Breast epithelium (tissue), 4 donors: ENCODE measurements at regions not wholly inside any gene's neighbourhood (a gene's known extent, or its start where the extent isn't known, plus 50 kb on each side); places are given as distances from the start of the nearest gene placed in this dataset.

Experiments used
- DNase-seq, 2 donors: peaks; one replicate each; pipeline ENCODE4 v3.0.0-alpha.2; 2019; ENCODE audit warnings: low spot score in 2 of 2
- H3K27ac ChIP-seq, 2 donors: fragments of 200-600 bp; sonication (generic) in 1 of 2; one replicate each; pipeline ENCODE4 v1.5.1; 2016 to 2019; ENCODE audit warnings: mild to moderate bottlenecking in 1 of 2
- H3K27me3 ChIP-seq, 2 donors: fragments of 200-600 bp; sonication (generic) in 1 of 2; one replicate each; pipeline versions ENCODE4 v1.5.1 to v1.6.0; 2017 to 2019; ENCODE audit warnings: control low read depth in 1 of 2, mild to moderate bottlenecking in 1 of 2
- H3K36me3 ChIP-seq: fragments of 200-600 bp; one replicate; pipeline ENCODE4 v1.5.1; 2019
- H3K4me1 ChIP-seq, 2 donors: fragments of 200-600 bp; sonication (generic); one replicate each; pipeline ENCODE4 v1.5.1; 2016 to 2019; ENCODE audit warnings: control low read depth in 1 of 2
- H3K4me3 ChIP-seq, 3 donors: fragments of 200-600 bp; sonication (generic); 1 replicate in 2 of 3; 2 replicates in 1 of 3; pipeline ENCODE4 v1.5.1; 2016 to 2019; ENCODE audit warnings: mild to moderate bottlenecking in 3 of 3, moderate library complexity in 2 of 3
- H3K9me3 ChIP-seq, 2 donors: fragments of 200-600 bp; sonication (generic) in 1 of 2; one replicate each; pipeline ENCODE4 v1.5.1; 2016 to 2019; ENCODE audit warnings: control low read depth in 1 of 2
- POLR2A ChIP-seq: fragments of 450-650 bp; IDR thresholded peaks from one replicate; pipeline ENCODE4 v1.6.1; 2016; ENCODE audit warnings: antibody characterized with exemption, mild to moderate bottlenecking, moderate library complexity
- POLR2AphosphoS5 ChIP-seq, 3 donors: sonication (generic); formaldehyde crosslinking; IDR thresholded peaks; one replicate each; pipeline ENCODE4 v1.6.1; 2017; ENCODE audit warnings: antibody characterized with exemption in 3 of 3
- intact Hi-C: fragments of 100-400 bp; cut with DNase I; formaldehyde crosslinking; loops from one replicate; pipeline ENCODE4 v1.15.1; 2023; ENCODE audit warnings: low total_unique reads
- TF ChIP-seq, protein P1 (sequence below), 3 donors: fragments of 450-650 bp; IDR thresholded peaks; one replicate each; pipeline ENCODE4 v1.5.1; 2016 to 2017; ENCODE audit warnings: antibody characterized with exemption in 3 of 3, mild to moderate bottlenecking in 3 of 3, moderate library complexity in 3 of 3

GRCh38 chr4:96380106-96380505, 540.2 kb downstream of the PDHA2 start:
- H3K27me3 ChIP-seq, result no peaks in the 10 kb centered on the region
- H3K27ac ChIP-seq, result no peak overlapping the region
- no peaks in the 10 kb centered on the region for H3K9me3 ChIP-seq
- H3K4me1 ChIP-seq, result no peaks in the 10 kb centered on the region
- TF ChIP-seq POLR2A (no peak), POLR2AphosphoS5 (IDR thresholded peaks at IDR 0.05) (no peak)
- TF ChIP-seq, protein P1, sequence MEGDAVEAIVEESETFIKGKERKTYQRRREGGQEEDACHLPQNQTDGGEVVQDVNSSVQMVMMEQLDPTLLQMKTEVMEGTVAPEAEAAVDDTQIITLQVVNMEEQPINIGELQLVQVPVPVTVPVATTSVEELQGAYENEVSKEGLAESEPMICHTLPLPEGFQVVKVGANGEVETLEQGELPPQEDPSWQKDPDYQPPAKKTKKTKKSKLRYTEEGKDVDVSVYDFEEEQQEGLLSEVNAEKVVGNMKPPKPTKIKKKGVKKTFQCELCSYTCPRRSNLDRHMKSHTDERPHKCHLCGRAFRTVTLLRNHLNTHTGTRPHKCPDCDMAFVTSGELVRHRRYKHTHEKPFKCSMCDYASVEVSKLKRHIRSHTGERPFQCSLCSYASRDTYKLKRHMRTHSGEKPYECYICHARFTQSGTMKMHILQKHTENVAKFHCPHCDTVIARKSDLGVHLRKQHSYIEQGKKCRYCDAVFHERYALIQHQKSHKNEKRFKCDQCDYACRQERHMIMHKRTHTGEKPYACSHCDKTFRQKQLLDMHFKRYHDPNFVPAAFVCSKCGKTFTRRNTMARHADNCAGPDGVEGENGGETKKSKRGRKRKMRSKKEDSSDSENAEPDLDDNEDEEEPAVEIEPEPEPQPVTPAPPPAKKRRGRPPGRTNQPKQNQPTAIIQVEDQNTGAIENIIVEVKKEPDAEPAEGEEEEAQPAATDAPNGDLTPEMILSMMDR (IDR thresholded peaks at IDR 0.05), result no peak
- intact Hi-C loops, result no loop called here
- H3K36me3 ChIP-seq, result no peaks in the 10 kb centered on the region
- no peak overlapping the region for H3K4me3 ChIP-seq
- DNase-seq, result no peak

DNA sequence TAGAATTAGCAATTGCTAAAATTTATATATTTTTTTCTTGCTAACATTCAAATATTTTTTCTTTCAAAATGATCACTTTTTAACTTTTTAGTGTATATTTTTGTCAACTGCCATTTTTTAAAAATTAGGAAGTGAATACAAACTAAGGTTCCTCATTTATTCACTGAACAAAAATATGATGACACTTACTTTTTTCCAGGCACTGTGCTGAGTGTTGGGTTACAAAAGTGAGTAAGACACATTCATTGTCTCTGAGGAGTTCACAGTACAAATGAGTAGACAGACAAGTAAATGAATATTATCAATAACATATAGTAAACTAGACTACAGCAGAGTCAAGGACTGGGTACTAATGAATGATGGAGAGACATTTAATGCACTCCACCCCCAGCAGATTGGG, 543.5 kb downstream of the PDHA2 start:
- TF ChIP-seq, protein P1 (IDR thresholded peaks at IDR 0.05), result no peak
- TF ChIP-seq POLR2AphosphoS5 (IDR thresholded peaks at IDR 0.05), result no peak
- TF ChIP-seq POLR2A, result no peak
- Histone ChIP-seq H3K27me3 (no peaks in the 10 kb centered on the region), H3K9me3 (no peaks in the 10 kb centered on the region), H3K4me3 (no peak overlapping the region), H3K27ac (no peak overlapping the region), H3K36me3 (no peaks in the 10 kb centered on the region), H3K4me1 (no peaks in the 10 kb centered on the region)
- intact Hi-C loops, result no loop called here
- no peak for DNase-seq

GRCh38 chr4:96389770-96390169, 549.9 kb downstream of the PDHA2 start:
- Histone ChIP-seq H3K27me3 (no peaks in the 10 kb centered on the region), H3K4me1 (no peaks in the 10 kb centered on the region), H3K27ac (no peak overlapping the region), H3K4me3 (no peak overlapping the region), H3K9me3 (no peaks in the 10 kb centered on the region), H3K36me3 (no peaks in the 10 kb centered on the region)
- intact Hi-C loops, result no loop called here
- TF ChIP-seq POLR2A, result no peak
- no peak for TF ChIP-seq POLR2AphosphoS5 (IDR thresholded peaks at IDR 0.05)
- TF ChIP-seq, protein P1 (IDR thresholded peaks at IDR 0.05), result no peak
- DNase-seq, result no peak

DNA sequence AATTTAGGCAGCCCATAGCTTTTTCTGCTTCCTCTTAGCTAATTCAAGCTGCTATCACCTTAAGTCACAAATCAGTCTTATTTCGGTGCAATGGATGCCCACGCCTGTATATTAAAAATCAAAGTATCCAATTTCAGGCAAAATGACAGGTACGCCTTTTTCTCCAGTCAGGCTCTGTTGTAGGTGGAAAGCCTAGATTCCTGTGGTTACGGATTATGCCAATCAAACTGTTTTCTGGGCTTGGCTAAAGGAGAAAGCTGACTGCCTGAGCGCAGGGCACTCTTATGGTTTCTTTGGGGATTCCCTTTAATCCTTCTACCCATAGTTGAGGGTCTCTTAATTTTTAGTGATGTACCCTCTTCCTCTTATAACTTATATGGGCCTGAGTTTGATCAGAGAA, 550.5 kb downstream of the PDHA2 start:
- Histone ChIP-seq H3K9me3 (no peaks in the 10 kb centered on the region), H3K4me1 (no peaks in the 10 kb centered on the region), H3K27me3 (no peaks in the 10 kb centered on the region), H3K27ac (no peak overlapping the region), H3K4me3 (no peak overlapping the region), H3K36me3 (no peaks in the 10 kb centered on the region)
- no peak for DNase-seq
- intact Hi-C loops, result no loop called here
- TF ChIP-seq POLR2A, result no peak
- TF ChIP-seq POLR2AphosphoS5 (IDR thresholded peaks at IDR 0.05), result no peak
- TF ChIP-seq, protein P1 (IDR thresholded peaks at IDR 0.05), result no peak

DNA sequence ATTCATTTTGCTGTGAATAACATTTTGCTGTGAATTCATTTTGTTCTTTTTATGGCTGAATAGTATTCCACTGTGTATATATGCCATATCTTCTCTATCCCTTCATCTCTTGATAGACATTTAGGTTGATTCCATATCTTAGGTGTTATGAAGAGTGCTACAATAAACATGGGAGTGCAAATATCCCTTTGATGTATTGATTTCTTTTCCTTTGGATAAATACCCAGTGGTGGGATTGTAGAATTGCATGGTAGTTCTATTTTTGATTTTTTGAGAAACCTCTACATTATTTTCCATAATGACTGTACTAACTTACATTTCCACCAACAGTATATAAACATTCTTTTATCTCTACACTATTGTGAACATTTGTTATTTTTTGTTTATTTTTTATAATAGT, 555.9 kb downstream of the PDHA2 start:
- H3K9me3 ChIP-seq, result no peaks in the 10 kb centered on the region
- H3K36me3 ChIP-seq, result no peaks in the 10 kb centered on the region
- H3K27ac ChIP-seq, result no peak overlapping the region
- no peak overlapping the region for H3K4me3 ChIP-seq
- DNase-seq, result no peak
- no peaks in the 10 kb centered on the region for H3K4me1 ChIP-seq
- no peak for TF ChIP-seq POLR2A
- no peak for TF ChIP-seq POLR2AphosphoS5 (IDR thresholded peaks at IDR 0.05)
- TF ChIP-seq, protein P1 (IDR thresholded peaks at IDR 0.05), result no peak
- intact Hi-C loops, result no loop called here
- no peaks in the 10 kb centered on the region for H3K27me3 ChIP-seq
